ENCODE measurements at regions not wholly inside any gene's neighbourhood (a gene's known extent, or its start where the extent isn't known, plus 50 kb on each side); places are given as distances from the start of the nearest gene placed in this dataset.
A peak's percentile ranks its signal among the peaks of the same experiment; 100 is the strongest.
"Not testable (repeated sequence)": the region's sequence is repeated elsewhere in the genome, so short reads cannot be mapped to it uniquely, and the experiment has no call there.

DNA sequence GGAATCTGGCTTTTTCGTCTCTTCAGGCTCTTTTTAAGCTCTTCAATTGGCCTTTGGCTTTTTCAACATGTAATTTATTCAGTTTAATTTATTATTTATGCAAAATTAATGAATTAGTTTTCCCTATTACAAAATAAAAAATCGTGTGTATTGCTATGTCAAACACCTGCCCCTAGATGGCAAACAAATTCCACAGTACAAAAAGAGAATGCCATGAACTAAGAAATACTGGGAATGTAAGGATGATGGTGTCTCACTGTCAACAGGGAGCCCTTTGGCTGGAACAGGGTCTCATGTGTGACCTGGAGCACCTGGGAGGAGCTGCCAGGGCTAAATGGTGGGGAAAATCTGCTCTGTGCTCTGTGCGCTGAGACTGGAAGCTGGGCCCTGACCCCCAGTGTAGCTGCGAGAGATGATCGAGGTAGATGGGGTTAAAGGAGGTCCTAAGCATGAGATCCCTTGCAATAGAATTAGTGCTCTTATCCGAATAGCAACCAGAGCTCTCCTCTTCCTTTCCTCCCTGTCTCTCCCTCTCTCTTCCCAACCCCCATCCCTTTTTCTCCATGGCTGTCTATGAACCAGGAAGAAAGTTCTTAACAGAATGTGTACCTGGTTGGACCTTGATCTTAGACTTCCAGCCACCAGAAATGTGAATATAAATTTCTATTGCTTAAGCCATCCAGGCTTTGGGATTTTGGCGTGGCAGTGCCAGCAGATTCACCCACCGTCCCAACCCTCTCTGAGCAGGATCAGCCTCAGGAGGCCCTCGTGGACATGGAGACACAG is 1183.5 kb downstream of the RPIA start:
- not testable (repeated sequence) for DNase-seq (ENCODE audit: low spot score)

- DNase-seq (ENCODE audit: low spot score), result not testable (repeated sequence)
These were observed 1185.0 kb downstream of the RPIA start for GRCh38 chr2:89876445-89876844.

GRCh38 chr2:89876878-89877277 is 1185.4 kb downstream of the RPIA start:
- not testable (repeated sequence) for DNase-seq (ENCODE audit: low spot score)

DNA sequence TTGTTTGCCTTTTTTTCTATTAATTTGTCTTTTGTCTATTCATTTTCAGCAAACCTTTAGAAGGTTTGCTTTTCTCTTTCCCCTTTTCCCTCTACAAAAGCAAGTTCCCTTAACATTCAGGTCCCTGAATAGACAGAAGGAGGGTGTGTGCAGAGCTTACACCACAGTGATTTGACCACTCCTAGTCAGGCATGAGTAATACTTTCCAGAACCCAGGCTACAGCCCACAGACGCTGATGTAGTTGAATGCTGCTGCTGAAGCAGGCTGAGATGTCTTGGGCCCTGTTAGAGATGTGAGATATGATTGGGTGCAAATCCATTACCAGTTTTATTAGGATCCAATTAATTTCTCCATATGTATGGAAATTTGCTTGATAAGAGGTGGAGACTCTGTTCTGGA is 1191.4 kb downstream of the RPIA start:
- DNase-seq (ENCODE audit: low spot score), result not testable (repeated sequence)

DNA sequence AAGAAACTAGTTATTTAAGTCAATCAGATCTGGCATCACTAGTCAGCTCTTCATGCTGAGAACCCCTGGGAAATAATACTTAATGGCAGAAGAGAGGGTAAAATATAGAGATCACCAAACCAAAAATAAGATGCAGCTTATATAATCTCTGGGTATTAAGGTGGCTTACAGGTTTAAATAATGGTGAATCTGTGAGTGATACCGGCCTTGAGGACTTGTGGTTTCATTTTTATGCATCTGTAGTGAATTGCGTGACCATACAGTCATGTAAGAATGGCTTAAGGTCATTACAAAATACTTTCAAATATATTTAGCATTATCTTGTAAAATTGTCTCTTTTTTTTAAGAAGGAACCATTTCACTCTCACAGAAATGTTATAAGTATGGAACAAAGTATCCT is 1192.2 kb downstream of the RPIA start:
- not testable (repeated sequence) for DNase-seq (ENCODE audit: low spot score)

DNA sequence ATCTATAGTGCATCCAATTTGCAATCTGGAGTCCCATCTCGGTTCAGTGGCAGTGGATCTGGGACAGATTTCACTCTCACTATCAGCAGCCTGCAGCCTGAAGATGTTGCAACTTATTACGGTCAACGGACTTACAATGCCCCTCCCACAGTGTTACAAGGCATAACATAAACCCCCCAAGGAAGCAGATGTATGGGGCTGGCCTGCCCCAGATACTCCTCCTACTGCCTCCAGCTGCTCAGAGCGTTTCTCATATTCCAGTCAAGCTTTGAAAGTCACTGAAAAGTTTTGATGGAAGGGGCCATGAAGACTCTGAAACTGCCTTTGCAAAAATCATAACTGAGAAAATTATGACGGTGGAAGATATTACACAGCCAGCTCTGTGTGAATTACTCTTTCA is 1193.6 kb downstream of the RPIA start:
- not testable (repeated sequence) for DNase-seq (ENCODE audit: low spot score)

- DNase-seq (ENCODE audit: low spot score), result not testable (repeated sequence)
These were observed 1197.2 kb downstream of the RPIA start for GRCh38 chr2:89888693-89889092.

DNA sequence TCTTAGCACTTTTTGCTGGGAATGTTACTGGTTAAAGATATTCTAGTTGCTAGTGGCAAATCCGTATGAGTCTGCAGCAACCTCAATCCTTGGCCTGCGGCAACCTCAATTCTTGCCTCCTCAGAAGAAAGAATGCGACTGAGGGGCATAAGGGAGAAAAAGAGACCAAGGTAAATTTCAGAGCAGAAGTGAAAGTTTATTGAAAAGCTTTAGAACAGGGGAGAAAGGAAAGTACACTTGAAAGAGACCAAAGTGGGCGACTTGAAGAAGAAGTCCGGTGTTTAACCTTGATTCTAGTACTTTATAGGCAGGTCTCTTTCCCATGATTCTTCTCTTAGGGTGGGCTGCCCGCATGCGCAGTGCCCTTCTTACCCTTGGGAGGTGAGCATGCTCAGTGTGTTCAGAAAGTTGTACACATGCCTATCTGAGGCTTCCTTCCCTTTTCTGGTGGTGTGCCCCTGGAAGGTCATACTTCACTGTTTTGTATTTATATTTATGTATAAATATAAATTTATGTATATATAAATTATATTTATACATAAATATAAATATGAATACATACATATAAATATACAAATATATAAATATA is 1198.8 kb downstream of the RPIA start:
- not testable (repeated sequence) for DNase-seq (ENCODE audit: low spot score)

- not testable (repeated sequence) for DNase-seq (ENCODE audit: low spot score)
These were observed 1203.5 kb downstream of the RPIA start for GRCh38 chr2:89894988-89895387.

DNA sequence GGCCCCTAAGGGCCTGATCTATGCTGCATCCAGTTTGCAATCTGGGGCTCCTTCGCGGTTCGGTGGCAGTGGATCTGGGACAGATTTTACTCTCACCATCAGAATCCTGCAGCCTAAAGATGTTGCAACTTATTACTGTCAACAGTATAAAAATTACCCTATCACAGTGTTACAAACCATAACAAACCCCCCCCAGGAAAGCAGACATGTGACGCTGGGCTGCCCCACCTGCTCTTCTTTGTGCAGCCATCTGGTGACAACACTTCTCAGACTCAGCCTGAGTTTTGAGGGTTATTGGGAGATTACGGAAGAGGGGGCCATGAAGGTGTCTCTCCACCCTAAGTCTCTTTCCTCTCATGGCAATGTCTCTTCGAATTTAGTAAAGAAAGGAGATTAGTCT is 1204.2 kb downstream of the RPIA start:
- DNase-seq (ENCODE audit: low spot score), result not testable (repeated sequence)

DNA sequence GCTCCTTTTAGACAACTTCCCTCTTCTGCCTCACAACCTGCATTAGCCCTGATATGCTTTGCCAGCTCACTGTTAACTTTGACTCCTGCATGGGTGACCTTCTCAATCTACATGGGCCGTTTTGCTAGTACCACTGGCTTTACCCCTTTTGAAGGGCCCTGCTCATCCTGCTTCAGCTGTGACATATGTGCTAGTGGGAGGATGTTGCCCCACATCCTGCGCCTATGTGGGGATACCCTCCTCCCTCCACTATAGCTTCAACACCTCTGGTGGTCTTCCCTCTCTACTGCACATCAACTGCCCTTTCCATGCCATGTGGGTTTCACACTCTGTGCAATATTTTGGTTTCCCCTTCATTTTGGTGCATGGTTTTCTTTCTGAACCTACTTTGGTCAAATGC is 1235.5 kb downstream of the RPIA start:
- not testable (repeated sequence) for DNase-seq (ENCODE audit: low spot score)

- DNase-seq (ENCODE audit: low spot score), result not testable (repeated sequence)
These were observed 1244.0 kb downstream of the RPIA start for GRCh38 chr2:89935436-89935835.

DNA sequence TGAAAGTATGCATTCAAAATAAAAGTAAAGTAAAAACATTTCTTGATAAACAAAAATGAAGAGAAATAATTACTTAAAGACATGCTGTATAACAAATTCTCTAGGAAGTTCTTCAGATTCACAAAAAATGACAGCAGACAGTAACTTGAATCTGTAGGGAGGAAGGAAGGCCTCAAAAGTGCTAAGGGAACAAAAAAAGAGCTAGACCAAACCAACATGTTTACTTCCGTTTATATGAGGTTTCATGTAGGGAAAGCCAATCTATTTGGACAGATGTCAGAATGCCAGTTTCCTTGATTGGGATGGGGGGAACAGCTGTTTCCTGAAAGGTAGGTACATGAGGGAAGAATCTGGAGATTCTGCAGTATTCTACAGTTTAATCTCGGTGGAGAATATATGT is 1244.5 kb downstream of the RPIA start:
- DNase-seq (ENCODE audit: low spot score), result not testable (repeated sequence)

DNA sequence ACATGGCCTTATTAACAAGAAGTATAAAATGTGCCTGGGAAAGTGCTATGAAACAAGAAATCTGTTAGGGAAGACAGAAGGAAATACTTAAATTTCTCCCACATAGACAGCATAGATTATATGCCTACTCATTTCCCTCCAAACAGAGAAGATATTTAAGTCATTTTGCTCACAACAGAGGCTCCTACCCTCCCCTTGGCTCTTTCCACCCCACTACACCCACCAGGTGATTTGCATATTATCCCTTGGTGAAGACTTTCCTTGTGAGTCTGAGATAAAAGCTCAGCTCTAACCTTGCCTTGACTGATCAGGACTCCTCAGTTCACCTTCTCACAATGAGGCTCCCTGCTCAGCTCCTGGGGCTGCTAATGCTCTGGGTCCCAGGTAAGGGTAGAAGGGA is 1245.1 kb downstream of the RPIA start:
- not testable (repeated sequence) for DNase-seq (ENCODE audit: low spot score)

- DNase-seq (ENCODE audit: low spot score), result not testable (repeated sequence)
These were observed 1247.3 kb downstream of the RPIA start for GRCh38 chr2:89938756-89939155.

DNA sequence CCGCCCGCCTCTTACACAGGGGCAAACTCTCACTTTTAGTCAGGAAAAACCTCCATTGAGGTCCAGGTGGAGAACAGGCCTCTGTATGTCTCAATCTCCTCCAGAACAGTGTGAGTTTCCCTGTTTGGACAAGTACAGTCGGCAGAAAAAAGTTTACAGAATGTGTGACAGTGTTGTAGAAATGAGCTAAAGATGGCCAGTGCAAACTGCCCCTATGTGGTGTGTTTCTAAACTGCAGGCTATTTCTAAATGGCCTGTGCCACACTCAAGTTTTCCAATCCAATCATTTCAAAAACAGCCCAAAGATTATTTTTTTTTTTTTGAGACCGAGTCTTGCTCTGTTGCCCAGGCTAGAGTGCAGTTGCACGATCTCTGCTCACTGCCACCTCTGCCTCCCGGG is 1252.8 kb downstream of the RPIA start:
- not testable (repeated sequence) for DNase-seq (ENCODE audit: low spot score)

- DNase-seq (ENCODE audit: low spot score), result not testable (repeated sequence)
These were observed 1253.6 kb downstream of the RPIA start for GRCh38 chr2:89945004-89945616.

DNA sequence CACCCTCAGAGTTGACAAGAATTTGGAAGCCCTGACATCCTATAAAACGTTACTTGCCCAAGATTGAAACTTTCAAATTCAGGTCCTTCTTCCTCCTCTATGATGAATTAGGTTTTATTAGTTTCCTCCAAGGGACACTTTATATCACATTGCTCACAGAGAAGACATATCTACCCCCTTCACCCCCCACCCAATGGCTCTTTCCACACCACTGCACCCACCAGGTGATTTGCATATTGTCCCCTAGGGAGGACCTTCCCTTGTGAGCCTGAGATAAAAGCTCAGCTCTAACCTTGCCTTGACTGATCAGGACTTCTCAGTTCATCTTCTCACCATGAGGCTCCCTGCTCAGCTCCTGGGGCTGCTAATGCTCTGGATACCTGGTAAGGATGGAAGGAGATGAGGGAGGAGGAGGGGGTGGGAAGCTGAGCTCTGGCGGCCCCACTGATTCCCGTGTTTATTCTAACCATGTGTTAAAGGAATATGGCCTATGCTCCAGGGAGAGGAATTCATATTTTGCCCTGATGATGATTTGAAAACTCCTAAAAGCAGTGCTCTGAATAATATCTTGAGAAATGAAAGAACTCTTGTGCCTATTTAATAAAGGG is 1255.8 kb downstream of the RPIA start:
- DNase-seq (ENCODE audit: low spot score), result not testable (repeated sequence)

DNA sequence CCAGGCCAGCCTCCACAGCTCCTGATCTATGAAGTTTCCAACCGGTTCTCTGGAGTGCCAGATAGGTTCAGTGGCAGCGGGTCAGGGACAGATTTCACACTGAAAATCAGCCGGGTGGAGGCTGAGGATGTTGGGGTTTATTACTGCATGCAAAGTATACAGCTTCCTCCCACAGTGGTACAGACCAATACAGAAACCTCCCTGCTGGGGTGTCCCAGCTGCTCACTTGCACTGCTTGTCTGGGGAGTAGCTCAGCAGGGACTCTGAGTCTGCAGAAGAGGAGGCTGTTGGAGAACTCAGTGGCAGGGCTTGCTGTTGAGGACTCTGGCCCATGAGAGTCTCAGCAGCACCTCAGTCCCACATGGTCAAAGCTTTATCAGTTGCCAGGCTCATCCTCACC is 1256.6 kb downstream of the RPIA start:
- not testable (repeated sequence) for DNase-seq (ENCODE audit: low spot score)

GRCh38 chr2:89950807-89951206 is 1259.3 kb downstream of the RPIA start:
- DNase-seq (ENCODE audit: low spot score), result not testable (repeated sequence)

GRCh38 chr2:89957236-89957635 is 1265.8 kb downstream of the RPIA start:
- DNase-seq (ENCODE audit: low spot score), result peak; percentile 5

- DNase-seq (ENCODE audit: low spot score), result not testable (repeated sequence)
These were observed 1268.4 kb downstream of the RPIA start for GRCh38 chr2:89959729-89960378.
